GM21528 (cell line): ENCODE measurements at regions not wholly inside any gene's neighbourhood (a gene's known extent, or its start where the extent isn't known, plus 50 kb on each side); places are given as distances from the start of the nearest gene placed in this dataset.
A peak's percentile ranks its signal among the peaks of the same experiment; 100 is the strongest.

Experiments used
- ATAC-seq: cut with Tn5 transposase; IDR thresholded peaks from one replicate; pipeline ENCODE4 v1.9.1; 2021; ENCODE audit warnings: mild to moderate bottlenecking, moderate library complexity; ENCODE audit not compliant: unreplicated experiment, low FRiP score

DNA sequence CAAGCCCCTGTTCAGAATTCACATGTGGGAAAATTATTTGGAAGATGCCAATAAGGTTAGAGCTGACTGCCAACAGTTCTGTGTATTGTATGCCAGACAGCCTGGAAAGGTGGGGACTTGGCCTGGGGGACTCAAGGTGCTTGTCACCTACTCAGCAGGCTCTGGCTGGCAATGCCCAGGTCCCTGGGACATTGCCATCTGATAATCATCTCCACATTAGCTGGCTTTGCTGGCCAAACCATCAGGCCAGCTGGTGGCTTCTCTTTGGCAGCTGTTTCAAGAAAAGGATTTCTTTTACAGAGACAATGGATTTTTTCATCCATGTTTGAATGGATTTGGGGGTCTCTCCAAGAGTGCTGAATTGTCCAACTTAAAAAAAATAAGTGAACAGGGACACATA, 165.2 kb downstream of the BRMS1L start:
- no peak for ATAC-seq

- no peak for ATAC-seq
These were observed 163.6 kb downstream of the BRMS1L start for GRCh38 chr14:35989736-35990135.

DNA sequence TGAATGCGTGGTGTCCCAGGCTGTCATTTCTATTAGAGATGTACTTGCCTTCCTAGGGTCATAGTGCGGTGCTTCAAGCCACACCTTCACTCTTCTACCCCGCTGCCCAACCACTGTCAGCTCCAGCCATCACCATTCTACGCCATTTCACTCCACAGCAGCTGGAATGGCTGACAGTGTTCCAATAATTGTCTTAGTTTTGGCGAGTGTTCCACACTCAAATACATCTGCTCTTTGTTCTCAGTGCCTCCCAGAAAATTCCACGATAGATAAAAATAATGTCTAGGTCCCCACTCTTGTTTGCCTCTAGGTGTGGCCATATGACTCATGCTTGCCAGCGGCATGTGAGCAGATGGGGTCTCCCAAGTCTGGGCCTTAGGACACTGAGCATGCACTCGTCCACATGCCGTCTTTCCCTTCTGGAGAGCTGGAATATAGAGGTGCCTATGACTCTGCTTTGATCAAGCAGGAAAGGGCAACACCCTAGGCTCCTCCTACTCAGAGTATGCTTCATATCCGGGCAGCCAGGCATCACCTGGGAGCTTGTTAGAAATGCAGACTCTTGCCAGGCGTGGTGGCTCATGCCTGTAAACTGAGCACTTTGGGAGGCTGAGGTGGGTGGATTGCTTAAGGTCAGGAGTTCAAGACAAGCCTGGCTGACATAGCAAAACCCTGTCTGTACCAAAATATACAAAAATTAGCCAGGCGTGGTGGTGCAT, 163.0 kb downstream of the BRMS1L start:
- ATAC-seq, result no peak

- ATAC-seq, result no peak
These were observed 162.4 kb downstream of the BRMS1L start for GRCh38 chr14:35988550-35988949.

- ATAC-seq, result no peak
These were observed 161.6 kb downstream of the BRMS1L start for GRCh38 chr14:35987731-35988130.

GRCh38 chr14:35986219-35986573, 160.1 kb downstream of the BRMS1L start:
- ATAC-seq, result peak; percentile 80

DNA sequence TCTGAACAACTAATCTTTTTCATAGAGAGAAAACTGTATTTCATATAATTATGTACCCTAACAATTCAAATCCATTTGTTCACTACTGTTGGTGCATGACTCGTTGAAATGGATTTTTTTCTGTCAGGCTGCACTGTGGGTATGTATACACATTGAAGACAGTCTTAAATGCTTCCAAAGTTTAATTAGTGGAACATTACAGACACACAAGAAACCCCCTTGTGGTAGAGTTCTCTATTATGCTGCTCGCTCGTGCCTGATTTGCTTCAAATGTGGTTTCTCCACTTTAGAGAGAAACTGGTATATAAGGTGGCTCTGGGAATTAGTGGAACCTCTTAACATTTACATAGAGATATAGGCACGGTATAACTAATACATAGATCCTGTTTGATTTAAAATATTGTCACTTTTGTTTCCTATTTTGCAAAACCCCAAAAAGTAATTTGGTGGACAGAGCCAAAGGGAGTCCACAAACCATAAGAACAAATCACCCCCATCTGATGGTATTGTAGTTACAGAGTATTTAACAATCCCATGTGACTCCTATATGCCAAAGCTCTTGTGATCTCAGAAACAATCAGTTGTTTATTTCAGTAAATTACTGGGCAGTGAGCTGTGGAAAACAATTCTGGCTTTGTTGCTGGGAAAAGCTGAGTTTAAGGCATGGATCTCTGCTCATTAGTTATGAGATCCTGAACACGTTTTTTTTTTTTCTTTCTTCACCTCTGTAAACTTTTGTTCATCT, 159.5 kb downstream of the BRMS1L start:
- ATAC-seq, result peak; percentile 46

- no peak for ATAC-seq
These were observed 153.4 kb downstream of the BRMS1L start for GRCh38 chr14:35979531-35979930.

- no peak for ATAC-seq
These were observed 152.4 kb downstream of the BRMS1L start for GRCh38 chr14:35978561-35978960.

GRCh38 chr14:35975814-35976213, 149.7 kb downstream of the BRMS1L start:
- no peak for ATAC-seq

GRCh38 chr14:35973770-35974169, 147.6 kb downstream of the BRMS1L start:
- no peak for ATAC-seq

DNA sequence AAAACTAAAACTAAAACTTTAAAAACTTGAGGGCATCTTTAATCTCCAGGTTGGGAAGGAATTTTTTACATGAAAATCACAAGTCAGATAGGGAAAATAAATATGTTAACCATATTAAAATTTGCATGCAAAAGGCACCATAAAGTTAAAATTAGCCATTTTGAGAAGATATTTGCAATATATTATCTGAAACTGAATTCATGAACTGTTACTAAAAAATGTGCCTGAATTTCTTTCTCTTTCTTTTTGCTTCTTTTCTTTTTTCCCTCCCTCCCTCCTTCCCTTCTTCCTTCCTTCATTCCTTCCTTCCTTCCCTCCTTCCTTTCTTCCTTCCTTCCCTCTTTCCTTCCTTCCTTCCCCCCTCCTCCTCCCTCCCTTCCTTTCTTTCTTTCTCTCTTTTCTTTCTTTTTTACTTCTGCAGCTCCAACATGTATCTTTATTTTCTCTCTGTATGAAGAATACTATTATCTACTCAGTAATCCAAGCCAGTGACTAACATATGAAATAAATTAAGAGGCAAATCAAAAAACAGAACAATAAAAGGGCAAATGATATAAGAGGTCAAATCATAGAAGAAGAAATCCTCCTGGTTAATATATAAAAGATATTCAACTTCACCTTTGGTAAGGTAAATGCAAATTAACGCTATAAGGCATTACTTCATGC, 146.0 kb downstream of the BRMS1L start:
- no peak for ATAC-seq

DNA sequence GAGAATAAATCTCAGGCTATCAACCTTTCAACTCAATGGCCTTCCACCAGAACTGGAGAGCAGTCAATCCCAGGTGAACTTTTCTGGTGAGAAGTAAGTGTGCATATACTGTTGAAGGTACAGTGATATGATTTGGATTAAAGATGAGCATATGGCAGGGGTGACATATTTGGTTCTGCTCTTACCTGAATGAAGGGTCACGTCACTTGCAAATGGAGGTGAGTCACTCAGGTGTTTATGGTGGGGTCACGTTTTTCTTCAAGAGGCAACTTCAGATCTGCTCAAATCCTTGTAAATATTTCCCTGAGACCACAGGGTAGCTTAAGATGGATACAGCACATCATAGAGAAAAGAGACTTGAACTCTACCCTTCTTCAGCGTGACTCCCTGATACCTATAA, 143.2 kb downstream of the BRMS1L start:
- no peak for ATAC-seq

- ATAC-seq, result no peak
These were observed 139.3 kb downstream of the BRMS1L start for GRCh38 chr14:35965400-35965799.

GRCh38 chr14:35964697-35965286, 138.7 kb downstream of the BRMS1L start:
- ATAC-seq, result no peak

- ATAC-seq, result no peak
These were observed 137.1 kb downstream of the BRMS1L start for GRCh38 chr14:35963209-35963608.

DNA sequence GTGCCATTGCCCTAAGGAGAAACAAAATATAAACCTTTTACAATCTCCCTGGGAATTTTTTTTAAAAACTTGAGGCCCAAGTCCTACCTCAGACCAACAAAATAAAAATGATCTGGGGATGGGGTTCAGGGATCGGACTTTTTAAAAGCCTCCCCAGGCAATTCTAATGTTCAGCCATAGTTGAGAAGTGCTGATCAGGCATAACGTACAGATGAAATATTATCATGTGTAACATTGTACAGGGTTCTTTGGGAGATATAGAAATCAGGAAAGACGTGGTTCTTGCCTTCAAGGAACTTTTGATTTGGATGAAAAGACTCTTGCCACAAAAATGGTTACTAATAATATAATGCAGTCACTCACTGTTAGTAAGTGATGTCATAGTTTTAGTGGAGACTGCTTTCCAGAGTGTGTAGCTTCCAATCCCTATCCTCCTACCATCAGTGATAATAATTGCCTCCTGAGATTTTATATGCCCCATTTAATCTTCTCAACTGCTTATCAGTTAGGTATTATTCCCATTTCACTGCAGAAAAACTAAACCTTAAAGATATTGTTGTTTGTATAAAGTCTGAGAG, 135.6 kb downstream of the BRMS1L start:
- ATAC-seq, result no peak

- no peak for ATAC-seq
These were observed 133.7 kb downstream of the BRMS1L start for GRCh38 chr14:35959835-35960234.

DNA sequence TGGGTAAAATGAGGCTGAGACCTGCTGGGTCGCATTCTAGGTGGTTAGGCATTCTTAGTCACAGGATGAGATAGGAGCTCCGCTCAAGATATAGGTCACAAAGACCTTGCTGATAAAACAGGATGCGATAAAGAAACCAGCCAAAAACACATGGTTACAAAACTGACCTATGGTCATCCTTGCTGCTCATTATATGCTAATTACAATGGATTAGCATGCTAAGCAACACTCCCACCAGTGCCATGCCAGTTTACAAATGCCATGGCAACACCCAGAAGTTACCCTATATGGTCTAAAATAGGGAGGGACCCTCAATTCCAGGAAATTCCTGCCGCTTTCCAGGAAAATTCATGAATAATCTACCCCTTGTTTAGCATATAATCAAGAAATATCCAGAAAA, 132.4 kb downstream of the BRMS1L start:
- no peak for ATAC-seq

- no peak for ATAC-seq
These were observed 130.4 kb downstream of the BRMS1L start for GRCh38 chr14:35956376-35957085.
